AML-193 (cell line): ENCODE measurements at regions not wholly inside any gene's neighbourhood (a gene's known extent, or its start where the extent isn't known, plus 50 kb on each side); places are given as distances from the start of the nearest gene placed in this dataset.

Source experiments
- DNase-seq, 2 experiments: peaks; one replicate each; lab custom pipeline; 2025; lab: John Stamatoyannopoulos, UW

DNA sequence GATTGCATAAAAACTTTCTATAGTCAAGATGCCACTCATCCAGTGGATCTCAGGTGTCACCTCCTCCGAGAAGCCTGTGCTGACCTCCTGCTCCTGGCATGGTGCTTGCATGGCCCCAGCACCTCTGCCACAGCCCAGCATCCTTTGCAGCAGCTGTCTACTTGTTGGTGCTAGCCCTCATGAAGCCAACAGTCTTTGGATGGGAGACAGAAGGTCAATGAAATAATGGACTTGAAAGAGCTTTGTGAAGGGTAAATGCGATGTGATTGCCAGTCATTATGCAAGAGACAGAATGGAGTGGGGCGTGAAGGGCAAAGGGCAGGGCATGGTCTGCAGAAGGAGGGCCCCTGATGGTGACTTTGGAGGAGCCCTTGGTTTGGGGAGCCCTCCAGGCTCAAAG lies 63.0 kb upstream of the CLMN start:
- DNase-seq, result no peak

DNA sequence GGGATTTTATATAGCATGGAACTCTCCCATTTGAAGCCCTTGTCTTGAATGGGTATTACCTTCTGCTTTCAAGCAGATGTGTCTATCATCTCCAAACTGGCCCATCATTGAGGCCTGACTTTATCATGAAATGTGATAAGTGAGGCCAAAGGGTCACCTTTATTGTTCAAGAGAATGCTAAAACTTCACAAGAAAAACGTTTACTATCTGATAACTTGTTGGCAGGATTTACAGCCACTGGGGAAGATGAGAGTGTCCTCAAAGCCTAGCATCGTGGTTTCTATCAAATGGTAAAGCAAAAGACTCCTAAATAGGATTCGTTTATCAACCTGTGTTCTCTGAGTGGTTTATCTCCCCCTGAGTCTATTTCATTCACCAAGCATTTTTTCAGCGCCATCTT lies 62.0 kb upstream of the CLMN start:
- DNase-seq, result no peak

DNA sequence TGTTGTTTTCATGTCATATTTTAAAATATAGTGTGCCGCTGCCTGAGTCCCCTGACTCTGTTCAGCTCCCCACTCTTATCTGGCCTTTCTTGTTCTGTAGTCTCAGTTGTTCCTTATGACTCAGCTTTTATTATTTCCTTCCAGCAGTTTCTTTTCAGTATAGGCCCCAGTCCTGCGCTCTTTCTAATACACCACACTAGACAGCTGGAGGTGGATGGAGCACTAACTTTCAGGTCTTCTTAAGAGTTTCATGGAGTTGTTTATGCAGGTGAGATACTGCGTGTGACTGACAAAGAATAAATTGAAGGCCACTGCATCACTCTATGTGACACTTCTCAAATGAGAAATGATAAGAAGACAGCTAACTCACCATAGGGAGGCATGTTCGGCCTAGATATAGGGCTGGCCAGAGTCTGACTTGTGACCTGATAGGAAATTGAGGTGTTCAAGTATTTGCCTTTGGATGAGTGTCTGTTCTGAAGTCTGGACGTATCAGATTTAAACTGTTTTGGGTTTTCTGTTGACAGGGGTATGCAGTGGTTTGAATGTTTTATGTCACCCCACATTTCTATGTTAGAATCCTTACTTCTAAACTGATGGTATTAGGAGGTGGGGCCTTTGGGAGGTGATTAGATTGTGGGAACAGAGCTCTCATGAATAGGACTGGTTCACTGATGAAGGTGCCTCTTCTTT lies 60.8 kb upstream of the CLMN start:
- DNase-seq, result no peak

DNA sequence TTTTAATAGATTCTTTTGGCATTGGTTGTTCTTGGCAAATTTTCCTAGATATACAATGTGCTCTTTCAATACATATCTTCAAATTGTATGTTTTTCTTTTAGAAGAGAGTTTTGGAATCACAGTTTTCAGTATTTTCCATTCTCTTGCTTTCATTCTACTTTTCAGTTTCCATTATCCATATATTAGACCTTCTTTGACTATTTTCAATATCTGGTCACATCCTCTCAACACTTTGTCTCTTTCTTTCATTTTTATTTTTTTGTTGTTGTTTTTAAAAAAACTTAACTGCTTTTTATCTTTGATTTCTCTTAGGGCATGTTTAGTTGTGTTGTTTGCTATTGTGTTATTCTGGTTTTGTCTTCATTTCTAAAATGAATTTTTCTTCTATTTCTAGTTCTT lies 59.9 kb upstream of the CLMN start:
- DNase-seq, result no peak

DNA sequence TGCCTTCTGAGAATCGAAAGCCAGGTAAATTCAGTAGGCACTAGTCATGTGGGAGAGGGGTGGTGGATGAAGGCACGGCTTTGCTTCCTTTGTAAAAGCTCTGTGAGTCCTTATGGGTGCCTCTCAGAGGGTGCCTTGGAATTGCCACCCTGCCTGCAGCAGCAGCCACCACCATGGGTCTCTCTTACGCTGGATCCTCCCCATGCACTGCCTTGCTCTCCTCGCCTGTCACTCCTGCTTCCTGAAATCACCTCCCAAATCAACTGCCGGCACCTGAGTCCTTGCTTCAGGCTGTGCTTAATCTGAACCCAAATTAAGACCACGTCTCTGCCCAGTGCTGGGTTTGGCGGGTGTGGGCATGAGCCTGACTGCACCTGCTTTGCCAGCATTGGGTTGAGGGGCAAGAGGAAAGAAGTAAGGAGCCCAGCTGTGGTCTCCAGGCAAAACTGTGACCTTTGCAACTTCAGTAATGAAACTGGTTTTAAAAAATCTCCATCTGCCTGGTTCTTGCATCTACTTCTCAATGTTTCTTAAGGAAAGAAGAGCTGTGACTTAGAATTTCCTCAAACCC lies 55.9 kb upstream of the CLMN start:
- no peak for DNase-seq

DNA sequence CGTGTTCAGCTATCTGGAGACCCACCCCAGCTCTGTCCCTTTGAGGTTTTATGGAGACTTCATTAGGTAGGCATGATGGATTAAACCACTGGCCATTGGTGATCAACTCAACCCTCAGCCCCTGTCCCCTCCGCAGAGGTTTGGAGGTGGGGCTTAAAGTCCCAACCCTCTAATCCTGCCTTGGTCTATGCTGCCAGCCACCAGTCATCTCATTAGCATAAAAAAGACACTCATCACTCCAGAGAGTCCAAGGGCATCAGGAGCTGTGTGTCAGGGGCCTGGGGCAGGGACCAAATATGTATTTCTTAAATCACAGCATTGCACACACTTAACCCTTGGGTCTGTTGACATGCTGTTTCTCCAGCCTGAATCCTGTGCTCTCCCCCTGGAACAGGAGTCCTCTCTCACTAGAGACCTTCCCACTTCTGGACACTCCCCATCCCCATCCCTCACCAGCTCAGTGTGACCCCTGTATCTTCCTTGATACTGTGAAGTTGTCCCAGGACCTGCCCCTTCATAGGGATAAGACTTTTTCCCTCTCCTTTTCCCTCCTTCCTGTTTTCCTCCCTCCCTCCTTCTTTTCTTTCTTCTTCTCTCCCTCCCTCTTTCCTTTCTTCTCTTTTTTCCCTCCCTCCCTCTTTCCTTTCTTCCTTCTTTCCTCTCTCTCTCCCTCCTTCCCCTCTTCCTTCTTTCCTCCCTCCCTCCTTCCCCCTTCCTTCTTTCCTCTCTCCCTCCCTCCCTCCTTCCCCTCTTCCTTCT lies 54.7 kb upstream of the CLMN start:
- no peak for DNase-seq

DNA sequence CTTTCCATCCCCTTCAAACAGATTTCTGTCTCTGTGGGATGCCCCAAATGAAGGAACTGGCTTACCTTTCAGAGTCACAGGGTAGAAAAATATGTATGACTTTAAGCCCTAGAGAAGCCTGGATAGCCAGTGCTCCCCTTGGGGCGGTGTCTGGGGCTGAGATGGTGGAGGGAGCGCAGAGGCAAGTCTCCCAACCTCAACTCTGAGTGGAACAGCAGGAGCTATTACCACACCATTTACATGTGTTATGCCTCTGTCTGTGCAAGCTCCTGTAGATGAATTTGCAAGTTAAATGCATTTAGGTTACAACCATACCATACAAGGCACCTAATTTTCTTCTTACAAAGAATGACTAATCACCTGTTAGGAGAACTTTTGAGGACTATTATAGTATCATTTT lies 50.4 kb upstream of the CLMN start:
- DNase-seq, result no peak
